NCI-H2107 (cell line): ENCODE measurements at regions not wholly inside any gene's neighbourhood (a gene's known extent, or its start where the extent isn't known, plus 50 kb on each side); places are given as distances from the start of the nearest gene placed in this dataset.
"Not testable (repeated sequence)": the region's sequence is repeated elsewhere in the genome, so short reads cannot be mapped to it uniquely, and the experiment has no call there.

Experiments used
- DNase-seq: peaks from one replicate; lab custom pipeline; 2025; lab: John Stamatoyannopoulos, UW

- DNase-seq, result no peak
These were observed 394.6 kb downstream of the TECRL start for GRCh38 chr4:64014647-64015046.

GRCh38 chr4:64001229-64001898 is 407.9 kb downstream of the TECRL start:
- no peak for DNase-seq

GRCh38 chr4:64000241-64000640 is 409.0 kb downstream of the TECRL start:
- DNase-seq, result no peak

GRCh38 chr4:63986253-63986652 is 423.0 kb downstream of the TECRL start:
- no peak for DNase-seq

- DNase-seq, result no peak
These were observed 426.0 kb downstream of the TECRL start for GRCh38 chr4:63983224-63983623.

- no peak for DNase-seq
These were observed 443.4 kb downstream of the TECRL start for GRCh38 chr4:63965875-63966274.

- not testable (repeated sequence) for DNase-seq
These were observed 466.5 kb downstream of the TECRL start for GRCh38 chr4:63942706-63943286.

- no peak for DNase-seq
These were observed 471.3 kb downstream of the TECRL start for GRCh38 chr4:63937961-63938360.

- no peak for DNase-seq
These were observed 487.1 kb downstream of the TECRL start for GRCh38 chr4:63922146-63922545.

GRCh38 chr4:63921561-63921960 is 487.7 kb downstream of the TECRL start:
- no peak for DNase-seq

GRCh38 chr4:63919636-63920365 is 489.4 kb downstream of the TECRL start:
- no peak for DNase-seq

- no peak for DNase-seq
These were observed 502.5 kb downstream of the TECRL start for GRCh38 chr4:63906660-63907183.

- no peak for DNase-seq
These were observed 505.0 kb downstream of the TECRL start for GRCh38 chr4:63904201-63904600.

GRCh38 chr4:63901304-63901703 is 507.9 kb downstream of the TECRL start:
- DNase-seq, result no peak

- DNase-seq, result no peak
These were observed 510.3 kb downstream of the TECRL start for GRCh38 chr4:63898961-63899360.

GRCh38 chr4:63894161-63894560 is 515.1 kb downstream of the TECRL start:
- DNase-seq, result no peak

GRCh38 chr4:63869370-63869769 is 539.9 kb downstream of the TECRL start:
- no peak for DNase-seq

GRCh38 chr4:63851496-63851895 is 557.8 kb downstream of the TECRL start:
- no peak for DNase-seq

GRCh38 chr4:63841266-63841665 is 568.0 kb downstream of the TECRL start:
- no peak for DNase-seq

GRCh38 chr4:63831590-63832155 is 577.6 kb downstream of the TECRL start:
- no peak for DNase-seq

- no peak for DNase-seq
These were observed 591.9 kb downstream of the TECRL start for GRCh38 chr4:63817196-63817865.
